GM18858 (cell line): ENCODE measurements at regions not wholly inside any gene's neighbourhood (a gene's known extent, or its start where the extent isn't known, plus 50 kb on each side); places are given as distances from the start of the nearest gene placed in this dataset.
"Not testable (repeated sequence)": the region's sequence is repeated elsewhere in the genome, so short reads cannot be mapped to it uniquely, and the experiment has no call there.

ENCODE experiments used
- ATAC-seq: cut with Tn5 transposase; IDR thresholded peaks from one replicate; pipeline ENCODE4 v1.9.1; 2021; ENCODE audit not compliant: unreplicated experiment

GRCh38 chr3:75840160-75840559 is 54.8 kb upstream of the ZNF717 start:
- not testable (repeated sequence) for ATAC-seq

- not testable (repeated sequence) for ATAC-seq
Measured at GRCh38 chr3:75850301-75851008, 65.1 kb upstream of the ZNF717 start.

GRCh38 chr3:75863130-75863529 is 77.8 kb upstream of the ZNF717 start:
- ATAC-seq: no peak

- ATAC-seq: no peak
Measured at GRCh38 chr3:75863878-75864277, 78.5 kb upstream of the ZNF717 start.

- ATAC-seq: not testable (repeated sequence)
Measured at GRCh38 chr3:75883719-75884118, 98.4 kb upstream of the ZNF717 start.

GRCh38 chr3:75886971-75887526 is 101.7 kb upstream of the ZNF717 start:
- ATAC-seq: no peak

GRCh38 chr3:75894234-75894633 is 108.9 kb upstream of the ZNF717 start:
- no peak for ATAC-seq

GRCh38 chr3:75896265-75896664 is 110.9 kb upstream of the ZNF717 start:
- no peak for ATAC-seq

- ATAC-seq: not testable (repeated sequence)
Measured at GRCh38 chr3:75901446-75901845, 116.1 kb upstream of the ZNF717 start.

GRCh38 chr3:75906555-75907112 is 121.3 kb upstream of the ZNF717 start:
- ATAC-seq: no peak

GRCh38 chr3:75913800-75914350 is 128.5 kb upstream of the ZNF717 start:
- ATAC-seq: no peak

GRCh38 chr3:75914741-75915140 is 129.4 kb upstream of the ZNF717 start:
- not testable (repeated sequence) for ATAC-seq

GRCh38 chr3:75938921-75939320 is 153.6 kb upstream of the ZNF717 start:
- no peak for ATAC-seq

GRCh38 chr3:75951941-75952340 is 166.6 kb upstream of the ZNF717 start:
- no peak for ATAC-seq

- not testable (repeated sequence) for ATAC-seq
Measured at GRCh38 chr3:75960031-75960430, 174.7 kb upstream of the ZNF717 start.

- ATAC-seq: not testable (repeated sequence)
Measured at GRCh38 chr3:75962054-75962453, 176.7 kb upstream of the ZNF717 start.

- no peak for ATAC-seq
Measured at GRCh38 chr3:75967071-75967470, 181.7 kb upstream of the ZNF717 start.

- ATAC-seq: no peak
Measured at GRCh38 chr3:75978686-75979085, 193.3 kb upstream of the ZNF717 start.

GRCh38 chr3:75981401-75981800 is 196.1 kb upstream of the ZNF717 start:
- no peak for ATAC-seq

GRCh38 chr3:75982151-75982550 is 196.8 kb upstream of the ZNF717 start:
- ATAC-seq: no peak

- no peak for ATAC-seq
Measured at GRCh38 chr3:75983111-75983510, 197.8 kb upstream of the ZNF717 start.

- no peak for ATAC-seq
Measured at GRCh38 chr3:75983609-75984290, 198.4 kb upstream of the ZNF717 start.
